ENCODE measurements at regions not wholly inside any gene's neighbourhood (a gene's known extent, or its start where the extent isn't known, plus 50 kb on each side); places are given as distances from the start of the nearest gene placed in this dataset.

DNA sequence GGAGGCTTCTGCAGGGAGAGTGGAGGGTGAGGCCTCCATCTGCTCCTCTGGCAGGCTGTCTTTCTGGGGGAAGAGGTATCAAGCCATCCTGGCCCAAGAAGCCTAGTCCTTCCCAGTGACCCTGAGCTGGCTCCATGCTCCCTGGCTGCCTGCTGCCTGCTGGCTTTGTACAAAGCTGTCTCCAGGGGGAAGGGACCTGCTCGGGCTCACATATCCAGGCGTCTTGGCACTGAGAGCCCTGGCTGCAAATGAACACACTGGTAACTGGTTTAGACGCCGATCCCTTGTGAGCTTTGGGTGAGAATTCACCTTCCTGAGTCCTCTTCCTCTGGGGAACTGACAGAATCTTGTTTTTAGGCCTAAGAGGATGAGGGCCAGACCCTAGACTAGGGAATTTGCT lies 210.3 kb upstream of the ZBED5 start:
- TF ChIP-seq, protein P1, sequence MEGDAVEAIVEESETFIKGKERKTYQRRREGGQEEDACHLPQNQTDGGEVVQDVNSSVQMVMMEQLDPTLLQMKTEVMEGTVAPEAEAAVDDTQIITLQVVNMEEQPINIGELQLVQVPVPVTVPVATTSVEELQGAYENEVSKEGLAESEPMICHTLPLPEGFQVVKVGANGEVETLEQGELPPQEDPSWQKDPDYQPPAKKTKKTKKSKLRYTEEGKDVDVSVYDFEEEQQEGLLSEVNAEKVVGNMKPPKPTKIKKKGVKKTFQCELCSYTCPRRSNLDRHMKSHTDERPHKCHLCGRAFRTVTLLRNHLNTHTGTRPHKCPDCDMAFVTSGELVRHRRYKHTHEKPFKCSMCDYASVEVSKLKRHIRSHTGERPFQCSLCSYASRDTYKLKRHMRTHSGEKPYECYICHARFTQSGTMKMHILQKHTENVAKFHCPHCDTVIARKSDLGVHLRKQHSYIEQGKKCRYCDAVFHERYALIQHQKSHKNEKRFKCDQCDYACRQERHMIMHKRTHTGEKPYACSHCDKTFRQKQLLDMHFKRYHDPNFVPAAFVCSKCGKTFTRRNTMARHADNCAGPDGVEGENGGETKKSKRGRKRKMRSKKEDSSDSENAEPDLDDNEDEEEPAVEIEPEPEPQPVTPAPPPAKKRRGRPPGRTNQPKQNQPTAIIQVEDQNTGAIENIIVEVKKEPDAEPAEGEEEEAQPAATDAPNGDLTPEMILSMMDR (IDR thresholded peaks at IDR 0.05; ENCODE audit: extremely low read depth in 1 of 2, insufficient read depth in 1 of 2, low read depth in 1 of 2, low read length in 2 of 2) = no peak
- TF ChIP-seq POLR2A (IDR thresholded peaks at IDR 0.05; ENCODE audit: low read depth, low read length) (no peak), POLR2AphosphoS5 (IDR thresholded peaks at IDR 0.05; ENCODE audit: insufficient read depth, low read depth, low read length) (no peak), EZH2 (IDR thresholded peaks at IDR 0.05; ENCODE audit: borderline replicate concordance, low read depth, low read length, severe bottlenecking) (no peak), MYC (IDR thresholded peaks at IDR 0.05; ENCODE audit: low read depth, low read length) (no peak)
- TF ChIP-seq, protein P2, sequence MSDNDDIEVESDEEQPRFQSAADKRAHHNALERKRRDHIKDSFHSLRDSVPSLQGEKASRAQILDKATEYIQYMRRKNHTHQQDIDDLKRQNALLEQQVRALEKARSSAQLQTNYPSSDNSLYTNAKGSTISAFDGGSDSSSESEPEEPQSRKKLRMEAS (IDR thresholded peaks at IDR 0.05; ENCODE audit: insufficient read depth, insufficient read length) = no peak
